ENCODE measurements at regions not wholly inside any gene's neighbourhood (a gene's known extent, or its start where the extent isn't known, plus 50 kb on each side); places are given as distances from the start of the nearest gene placed in this dataset.
"Not testable (repeated sequence)": the region's sequence is repeated elsewhere in the genome, so short reads cannot be mapped to it uniquely, and the experiment has no call there.

GRCh38 chr10:81479316-81479715 is 395.7 kb upstream of the NRG3 start:
- DNase-seq, result no peak

GRCh38 chr10:81496626-81497025 is 378.4 kb upstream of the NRG3 start:
- no peak for DNase-seq

- no peak for DNase-seq
These were observed 376.9 kb upstream of the NRG3 start for GRCh38 chr10:81498011-81498551.

GRCh38 chr10:81502677-81503359 is 372.2 kb upstream of the NRG3 start:
- no peak for DNase-seq

DNA sequence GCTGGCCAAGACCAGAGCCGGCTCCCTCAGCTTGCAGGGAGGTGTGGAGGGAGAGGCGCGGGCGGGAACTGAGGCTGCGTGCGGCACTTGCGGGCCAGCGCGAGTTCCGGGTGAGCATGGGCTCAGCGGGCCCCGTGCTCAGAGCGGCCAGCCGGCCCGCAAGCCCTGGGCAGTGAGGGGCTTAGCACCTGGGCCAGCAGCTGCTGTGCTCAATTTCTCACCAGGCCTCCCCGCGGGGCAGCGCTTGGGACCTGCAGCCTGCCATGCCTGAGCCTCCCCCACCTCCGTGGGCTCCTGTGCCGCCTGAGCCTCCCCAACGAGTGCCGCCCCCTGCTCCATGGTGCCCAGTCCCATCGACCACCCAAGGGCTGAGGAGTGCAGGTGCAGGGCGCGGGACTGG is 369.2 kb upstream of the NRG3 start:
- not testable (repeated sequence) for DNase-seq

- no peak for DNase-seq
These were observed 360.2 kb upstream of the NRG3 start for GRCh38 chr10:81514811-81515210.

DNA sequence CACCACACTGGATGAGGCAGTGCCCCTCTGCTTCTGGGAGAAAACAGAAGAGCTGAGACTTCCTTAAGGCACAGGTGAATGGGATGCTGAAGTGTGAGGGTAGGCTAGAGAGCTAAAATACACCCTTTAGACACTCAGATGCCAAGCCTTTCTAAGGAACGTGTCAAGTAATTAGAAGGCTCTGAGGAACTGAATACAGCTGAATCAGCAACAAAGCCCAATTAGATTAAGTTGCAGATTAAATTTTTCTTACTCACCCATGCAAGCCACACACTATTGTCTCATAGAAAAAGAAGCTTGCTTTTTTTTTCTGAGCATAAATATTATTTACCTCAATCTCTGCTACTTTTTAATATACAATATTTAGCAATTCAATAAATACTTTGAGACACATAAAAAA is 354.3 kb upstream of the NRG3 start:
- no peak for DNase-seq

- no peak for DNase-seq
These were observed 350.5 kb upstream of the NRG3 start for GRCh38 chr10:81524467-81524866.

- DNase-seq, result no peak
These were observed 342.6 kb upstream of the NRG3 start for GRCh38 chr10:81532403-81532802.

- DNase-seq, result no peak
These were observed 340.0 kb upstream of the NRG3 start for GRCh38 chr10:81534991-81535390.

- no peak for DNase-seq
These were observed 333.5 kb upstream of the NRG3 start for GRCh38 chr10:81541517-81541916.

DNA sequence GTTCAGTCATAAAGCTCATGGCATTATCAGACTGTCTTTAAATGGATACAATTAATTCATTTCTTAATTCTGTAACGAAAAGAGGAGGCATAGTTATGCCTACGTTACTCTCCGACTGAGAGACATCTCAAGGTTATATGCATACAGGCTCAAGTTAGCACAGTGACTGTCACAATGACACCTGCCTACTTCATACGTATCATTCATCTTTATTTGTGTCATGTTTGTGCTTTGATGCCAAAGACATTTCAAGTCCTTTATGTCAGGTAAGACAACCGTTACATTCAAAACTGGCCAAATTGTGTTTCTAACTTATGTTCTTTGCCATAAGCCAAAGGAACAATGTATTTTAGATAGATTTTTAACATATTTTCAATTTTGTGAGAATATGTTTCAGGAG is 328.8 kb upstream of the NRG3 start:
- DNase-seq, result no peak

DNA sequence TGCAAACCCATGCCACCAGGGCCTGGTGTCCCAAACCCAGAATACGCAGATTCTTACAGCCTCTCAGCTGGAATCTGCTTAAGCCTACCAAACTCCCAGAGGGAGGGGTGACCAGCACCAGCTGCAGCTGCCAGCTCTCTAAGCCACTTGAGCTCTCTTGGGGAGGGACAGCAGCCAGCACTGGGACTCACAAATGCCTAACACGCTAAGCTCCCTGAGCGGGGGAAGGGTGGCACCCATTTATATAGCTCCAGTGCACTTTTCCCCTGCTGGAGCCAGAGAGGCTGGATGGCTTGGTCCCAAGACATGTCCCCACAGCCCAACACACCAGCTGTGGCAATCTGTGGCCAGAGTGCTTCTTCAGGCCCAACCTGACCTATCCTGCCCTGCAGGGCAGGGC is 326.8 kb upstream of the NRG3 start:
- no peak for DNase-seq

- DNase-seq, result no peak
These were observed 310.9 kb upstream of the NRG3 start for GRCh38 chr10:81564143-81564542.

- DNase-seq, result no peak
These were observed 305.5 kb upstream of the NRG3 start for GRCh38 chr10:81569488-81569887.

DNA sequence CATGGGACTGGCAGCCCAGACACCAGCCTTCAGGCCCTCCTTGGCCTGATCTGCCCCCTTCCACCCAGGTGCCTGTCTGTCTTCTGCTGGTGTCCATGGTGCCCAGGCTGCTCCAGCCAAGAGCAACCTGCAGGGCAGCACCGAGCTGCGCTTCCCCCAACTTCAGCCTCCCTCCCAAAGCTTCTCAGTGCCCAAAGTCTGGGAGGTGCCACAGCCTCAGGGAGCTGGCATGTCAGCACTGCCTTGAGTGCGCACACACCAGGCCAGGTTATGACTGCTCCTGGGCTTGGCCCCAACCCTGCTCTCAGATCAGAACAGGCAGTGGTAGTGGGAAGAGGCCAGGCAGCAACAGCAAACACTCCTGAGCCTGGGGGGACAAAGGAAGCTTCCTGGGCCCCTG is 304.6 kb upstream of the NRG3 start:
- DNase-seq, result no peak

DNA sequence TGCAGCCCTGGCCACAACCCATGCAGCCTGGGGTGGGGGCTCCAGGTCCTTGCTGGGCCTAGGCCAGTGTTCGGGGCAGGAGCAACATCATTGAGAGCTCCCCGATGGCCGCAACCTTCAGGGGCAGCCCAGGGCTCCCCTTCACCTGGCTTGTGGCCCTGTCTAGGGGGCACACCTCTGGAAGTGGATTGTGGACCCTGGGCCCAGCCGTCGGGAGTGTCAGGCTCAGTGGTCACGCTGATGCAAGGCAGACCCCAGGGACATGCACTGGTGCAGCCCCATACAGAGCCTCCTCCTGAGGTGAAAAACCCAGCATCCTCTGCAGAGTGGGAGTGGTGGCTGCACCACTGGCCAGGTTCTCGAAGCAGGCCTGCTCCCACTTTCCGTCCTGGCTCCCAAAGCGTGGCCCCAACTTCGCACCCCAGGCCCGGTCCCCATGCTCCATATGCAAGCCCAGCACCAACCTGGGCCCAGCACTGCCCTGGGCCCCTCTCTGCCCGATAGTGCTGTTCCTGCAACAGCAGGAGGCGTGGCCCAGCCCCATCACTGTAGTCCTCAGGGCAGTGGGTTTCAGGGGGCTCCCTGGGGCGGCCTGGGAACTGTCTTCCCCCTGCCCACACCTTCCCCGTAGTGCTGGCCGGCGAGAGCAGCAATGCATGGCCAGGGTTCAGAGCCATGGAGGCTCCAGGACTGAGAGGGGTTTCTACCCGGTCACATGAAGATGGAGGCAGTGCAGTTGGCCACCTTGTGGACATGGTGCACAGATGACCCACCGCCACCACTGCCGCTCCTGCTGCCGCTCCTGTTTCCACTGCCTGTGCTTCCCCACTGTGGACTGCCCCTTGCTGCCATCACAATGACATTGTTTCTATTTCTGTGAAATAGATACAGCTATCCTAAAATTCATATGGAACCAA is 303.9 kb upstream of the NRG3 start:
- DNase-seq, result no peak

DNA sequence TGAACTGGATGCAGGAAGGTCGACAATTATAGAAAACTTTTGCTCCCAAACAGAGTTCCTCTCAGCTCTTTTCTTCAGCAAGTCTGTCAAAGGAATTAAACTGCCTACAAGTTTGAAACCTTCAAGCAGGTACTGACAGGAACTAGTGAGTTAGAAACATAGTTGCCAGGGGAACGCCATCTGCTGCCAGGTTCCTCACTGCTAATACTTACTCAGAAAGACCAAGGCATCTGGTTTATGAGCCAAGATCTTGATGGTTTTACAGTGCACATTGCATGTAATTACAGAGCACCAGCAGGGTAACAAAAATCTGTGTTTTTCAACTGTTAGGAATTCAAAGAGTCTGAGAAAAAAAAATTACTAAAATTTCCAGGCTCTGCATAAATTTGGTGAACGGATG is 300.0 kb upstream of the NRG3 start:
- DNase-seq, result no peak

DNA sequence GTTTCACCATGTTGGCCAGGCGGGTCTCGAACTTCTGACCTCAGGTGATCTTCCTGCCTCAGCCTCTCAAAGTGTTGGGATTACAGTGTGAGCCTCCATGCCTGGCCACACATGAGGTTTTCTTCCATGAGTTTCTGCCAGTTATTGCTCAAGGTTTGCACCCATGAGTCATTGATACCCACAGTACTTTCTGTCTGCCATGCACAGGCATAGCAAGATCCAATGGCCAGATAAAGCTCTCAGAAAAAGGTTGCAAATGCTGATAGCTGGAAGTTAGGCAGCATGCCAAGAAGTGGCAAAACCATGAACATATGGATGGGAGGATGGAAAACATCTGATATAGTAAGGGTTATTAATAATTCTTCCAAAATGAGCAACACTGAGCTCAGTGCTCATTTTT is 298.7 kb upstream of the NRG3 start:
- no peak for DNase-seq

DNA sequence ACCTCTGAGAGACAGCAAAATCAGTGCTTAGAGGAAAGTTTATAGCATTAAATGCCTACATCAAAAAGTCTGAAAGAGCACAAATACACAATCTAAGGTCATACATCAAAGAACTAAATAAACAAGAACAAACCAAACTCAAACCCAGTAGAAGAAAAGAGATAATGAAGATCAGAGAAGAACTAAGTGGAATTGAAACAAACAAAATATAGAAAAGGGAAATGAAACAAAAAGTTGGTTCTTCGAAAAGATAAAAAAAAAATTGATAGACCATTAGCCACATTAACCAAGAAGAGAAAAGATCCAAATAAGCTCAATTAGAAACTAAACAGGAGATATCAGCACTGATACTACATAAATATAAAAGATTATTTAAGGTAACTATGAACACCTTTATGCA is 280.0 kb upstream of the NRG3 start:
- no peak for DNase-seq

- no peak for DNase-seq
These were observed 274.8 kb upstream of the NRG3 start for GRCh38 chr10:81600185-81600584.

- no peak for DNase-seq
These were observed 271.8 kb upstream of the NRG3 start for GRCh38 chr10:81603106-81603620.

DNA sequence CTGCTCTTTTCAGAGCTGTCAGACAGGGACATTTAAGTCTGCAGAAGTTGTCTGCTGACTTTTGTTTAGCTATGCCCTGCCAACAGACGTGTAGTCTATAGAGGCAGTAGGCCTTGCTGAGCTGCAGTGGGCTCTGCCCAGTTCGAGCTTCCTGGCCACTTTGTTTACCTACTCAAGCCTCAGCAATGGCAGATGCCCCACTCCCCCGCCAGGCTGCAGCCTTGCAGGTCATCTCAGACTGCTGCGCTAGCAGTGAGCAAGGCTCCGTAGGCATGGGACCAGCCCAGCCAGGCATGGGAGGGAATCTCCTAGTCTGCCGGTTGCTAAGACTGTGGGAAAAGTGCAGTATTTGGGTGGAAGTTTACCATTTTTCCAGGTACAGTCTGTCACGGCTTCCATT is 230.5 kb upstream of the NRG3 start:
- not testable (repeated sequence) for DNase-seq

DNA sequence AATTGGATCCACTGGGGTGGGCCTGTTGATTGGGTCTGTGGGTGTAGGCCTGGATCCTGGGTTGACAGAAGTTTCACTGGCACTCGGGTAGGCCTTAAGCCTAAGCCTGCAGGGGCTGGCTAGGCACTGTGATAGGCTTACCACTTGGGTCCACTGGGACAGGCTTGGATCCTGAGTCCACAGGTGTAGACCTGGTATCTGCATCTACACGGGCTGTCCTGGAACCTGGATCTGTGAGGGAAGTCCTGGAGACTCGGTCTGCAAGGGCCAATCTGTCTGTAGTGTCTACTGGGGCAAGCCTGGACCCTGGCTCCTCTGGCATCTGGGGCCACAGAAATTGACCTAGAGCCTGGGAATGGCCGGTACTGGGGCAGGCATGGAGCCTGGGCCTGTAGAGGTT is 219.0 kb upstream of the NRG3 start:
- no peak for DNase-seq

Measured in C1 segment of cervical spinal cord (tissue), 14 donors.